AG04450 (cell line): ENCODE measurements at regions not wholly inside any gene's neighbourhood (a gene's known extent, or its start where the extent isn't known, plus 50 kb on each side); places are given as distances from the start of the nearest gene placed in this dataset.

Source experiments
- CTCF ChIA-PET: fragments of 300-600, 350-600 bp; formaldehyde crosslinking; extraction: SDS; loops from one replicate; lab custom pipeline; 2022; ENCODE audit warnings: antibody characterized with exemption, inconsistent platforms; lab: Charles Lee
- POLR2A ChIA-PET: fragments of 350-600 bp; formaldehyde crosslinking; extraction: SDS; loops from one replicate; lab custom pipeline; 2021; ENCODE audit warnings: antibody characterized with exemption, inconsistent platforms; lab: Yijun Ruan, JAX
- DNase-seq: peaks from one replicate; pipeline ENCODE4 v3.0.0-alpha.2; 2011; ENCODE audit warnings: low read depth, low spot score
- H3K27ac ChIP-seq: one replicate; pipeline ENCODE4 v1.5.1; 2012; ENCODE audit warnings: low read depth, low read length, control low read depth
- H3K27me3 ChIP-seq: one replicate; pipeline ENCODE4 v1.6.0; 2012; ENCODE audit warnings: low read length; ENCODE audit not compliant: control insufficient read depth, insufficient read depth
- H3K4me3 ChIP-seq: 2 replicates; pipeline ENCODE4 v1.5.1; 2011; ENCODE audit warnings: mild to moderate bottlenecking, low read depth, low read length, control low read depth
- H3K9me3 ChIP-seq: 2 replicates; pipeline ENCODE4 v1.5.1; 2012; ENCODE audit warnings: low read length; ENCODE audit not compliant: control insufficient read depth, insufficient read depth
- TF ChIP-seq, protein P1 (sequence below): IDR thresholded peaks from 2 replicates; pipeline ENCODE4 v1.5.1; 2011; ENCODE audit warnings: low read depth, low read length, control low read depth, inconsistent platforms

DNA sequence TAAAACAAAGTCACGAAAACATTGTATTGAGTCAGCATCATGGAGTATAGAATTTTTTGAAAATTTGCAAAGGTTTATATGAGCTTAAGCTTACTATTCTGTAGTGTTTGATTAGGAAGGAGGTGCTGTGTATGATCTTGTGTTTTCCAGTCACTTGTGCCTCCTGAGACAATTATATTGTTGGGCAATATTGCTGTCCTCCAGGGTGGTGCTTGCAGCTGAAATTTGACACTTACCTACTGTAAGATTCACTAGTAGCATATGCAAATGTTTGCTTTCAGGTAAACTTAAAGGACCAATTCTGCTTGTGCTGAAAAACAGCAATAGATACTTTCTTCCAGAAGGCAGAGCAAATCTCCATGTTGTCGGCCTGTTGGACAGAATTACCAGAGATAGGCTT lies 268.0 kb downstream of the TGFB2 start:
- Histone ChIP-seq H3K4me3 (no peak overlapping the region), H3K27ac (no peak overlapping the region), H3K27me3 (no peaks in the 10 kb centered on the region), H3K9me3 (0 out of 2 replicates have a peak, but pooled peaks cover 3% of the 10 kb centered on the region)
- ChIA-PET POLR2A (no interaction called here), CTCF (no interaction called here)
- DNase-seq: no peak
- TF ChIP-seq, protein P1, sequence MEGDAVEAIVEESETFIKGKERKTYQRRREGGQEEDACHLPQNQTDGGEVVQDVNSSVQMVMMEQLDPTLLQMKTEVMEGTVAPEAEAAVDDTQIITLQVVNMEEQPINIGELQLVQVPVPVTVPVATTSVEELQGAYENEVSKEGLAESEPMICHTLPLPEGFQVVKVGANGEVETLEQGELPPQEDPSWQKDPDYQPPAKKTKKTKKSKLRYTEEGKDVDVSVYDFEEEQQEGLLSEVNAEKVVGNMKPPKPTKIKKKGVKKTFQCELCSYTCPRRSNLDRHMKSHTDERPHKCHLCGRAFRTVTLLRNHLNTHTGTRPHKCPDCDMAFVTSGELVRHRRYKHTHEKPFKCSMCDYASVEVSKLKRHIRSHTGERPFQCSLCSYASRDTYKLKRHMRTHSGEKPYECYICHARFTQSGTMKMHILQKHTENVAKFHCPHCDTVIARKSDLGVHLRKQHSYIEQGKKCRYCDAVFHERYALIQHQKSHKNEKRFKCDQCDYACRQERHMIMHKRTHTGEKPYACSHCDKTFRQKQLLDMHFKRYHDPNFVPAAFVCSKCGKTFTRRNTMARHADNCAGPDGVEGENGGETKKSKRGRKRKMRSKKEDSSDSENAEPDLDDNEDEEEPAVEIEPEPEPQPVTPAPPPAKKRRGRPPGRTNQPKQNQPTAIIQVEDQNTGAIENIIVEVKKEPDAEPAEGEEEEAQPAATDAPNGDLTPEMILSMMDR: no peak

DNA sequence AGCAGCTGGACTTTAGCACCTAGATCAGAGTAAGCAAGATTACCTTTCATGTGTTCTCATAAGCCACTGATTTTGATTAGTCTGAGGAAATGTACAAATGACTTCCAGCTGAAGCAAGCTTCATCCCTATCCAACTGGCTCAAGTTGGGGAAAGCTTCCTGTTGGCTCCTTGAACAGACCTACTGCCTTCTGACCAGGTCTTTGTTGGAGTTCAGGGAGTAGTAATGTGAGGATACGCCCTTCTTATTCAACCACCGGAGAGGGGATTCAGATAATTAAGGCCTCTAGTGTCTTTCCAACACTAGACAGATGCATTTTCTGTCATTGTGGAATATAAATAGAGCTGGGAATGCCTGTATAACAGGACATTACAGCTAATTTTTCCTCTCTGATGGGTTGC lies 268.9 kb downstream of the TGFB2 start:
- DNase-seq: no peak
- H3K27me3 ChIP-seq: no peaks in the 10 kb centered on the region
- no peak overlapping the region for H3K4me3 ChIP-seq
- ChIA-PET POLR2A (no interaction called here), CTCF (no interaction called here)
- TF ChIP-seq, protein P1: no peak
- no peaks in the 10 kb centered on the region for H3K9me3 ChIP-seq
- H3K27ac ChIP-seq: no peak overlapping the region

DNA sequence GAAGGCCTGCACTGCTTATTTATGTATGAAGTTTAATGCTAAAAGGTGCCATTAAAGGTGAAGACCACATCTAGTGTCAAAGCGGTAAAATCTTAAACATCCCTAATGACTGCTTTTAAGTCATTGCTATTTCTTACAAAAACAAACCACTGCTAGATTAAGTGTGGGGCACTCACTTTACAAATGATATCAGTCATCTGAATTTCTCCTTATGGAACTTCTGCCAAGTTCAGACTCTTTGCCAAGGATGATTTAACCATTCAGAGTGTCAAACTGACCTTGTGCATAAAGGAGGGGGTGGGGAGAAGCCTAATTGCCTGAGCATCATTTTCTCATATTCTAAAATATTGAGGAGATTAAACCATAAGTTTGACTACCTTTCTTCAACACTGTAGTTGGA lies 271.5 kb downstream of the TGFB2 start:
- no peak for DNase-seq
- POLR2A ChIA-PET: no interaction called here

DNA sequence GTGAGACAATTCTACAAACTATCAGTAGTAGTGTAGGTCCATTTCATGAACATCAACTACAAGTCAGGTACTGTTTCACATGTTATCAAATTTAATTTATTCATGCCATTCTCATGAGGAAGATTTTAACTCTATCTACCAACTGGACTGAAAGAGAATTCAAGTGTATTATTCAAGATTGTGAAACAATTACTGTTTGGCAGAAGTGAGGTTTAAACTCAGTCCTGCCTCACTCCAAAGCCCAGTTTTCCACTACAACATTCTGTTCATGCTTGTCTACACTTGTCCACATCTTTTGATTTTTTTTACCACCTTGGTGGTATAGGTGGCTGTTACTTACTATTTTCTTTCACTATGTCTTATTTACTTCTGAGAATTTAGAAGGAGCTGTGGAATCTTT lies 272.9 kb downstream of the TGFB2 start:
- TF ChIP-seq, protein P1: no peak
- Histone ChIP-seq H3K9me3 (no peaks in the 10 kb centered on the region; the same call in 1 of the 2 replicates), H3K27ac (no peak overlapping the region), H3K27me3 (no peaks in the 10 kb centered on the region), H3K4me3 (no peak overlapping the region)
- CTCF ChIA-PET: no interaction called here
- POLR2A ChIA-PET: interaction anchor here (0.8 kb wide), 1 partner anchor 37 kb away, joined by 3 read pairs; no protein-coding TSS in a partner anchor
- DNase-seq: no peak

More for the DNA sequence above, 271.5 kb downstream of the TGFB2 start:
- TF ChIP-seq, protein P1: no peak
- Histone ChIP-seq H3K27me3 (no peaks in the 10 kb centered on the region), H3K9me3 (no peaks in the 10 kb centered on the region; the same call in 1 of the 2 replicates), H3K4me3 (no peak overlapping the region), H3K27ac (no peak overlapping the region)
- CTCF ChIA-PET: no interaction called here

DNA sequence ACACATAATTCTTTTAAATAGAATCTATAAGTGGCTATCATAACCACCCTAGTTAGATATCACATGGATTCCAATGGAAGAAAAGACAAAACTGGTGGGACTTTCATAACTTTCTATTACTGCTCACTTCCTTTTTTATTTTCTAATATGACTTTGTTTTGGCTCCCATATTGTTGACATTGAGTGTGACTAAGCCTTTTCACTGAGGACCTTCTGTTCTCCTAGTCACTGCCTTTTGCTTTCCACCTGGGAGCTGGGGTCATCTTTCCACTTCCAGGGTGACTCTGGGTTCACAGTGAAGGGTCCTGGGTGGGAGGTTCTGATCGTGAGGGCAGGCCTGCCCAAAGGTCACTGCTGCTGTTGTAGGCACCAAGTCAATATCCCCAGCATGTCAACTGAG lies 275.8 kb downstream of the TGFB2 start:
- ChIA-PET CTCF (no interaction called here), POLR2A (no interaction called here)
- DNase-seq: no peak
- Histone ChIP-seq H3K9me3 (no peaks in the 10 kb centered on the region; the same call in 1 of the 2 replicates), H3K27ac (no peak overlapping the region), H3K4me3 (no peak overlapping the region), H3K27me3 (no peaks in the 10 kb centered on the region)
- TF ChIP-seq, protein P1: no peak
